T-helper 17 cell (primary cell): ENCODE measurements at regions not wholly inside any gene's neighbourhood (a gene's known extent, or its start where the extent isn't known, plus 50 kb on each side); places are given as distances from the start of the nearest gene placed in this dataset.

Experiments
- ATAC-seq: fragments of 150-1000 bp; cut with Tn5 transposase; 2 replicates; pipeline ENCODE4 v1.10.0; 2021; ENCODE audit warnings: mild to moderate bottlenecking, moderate library complexity
- DNase-seq, 3 donors: peaks; one replicate each; pipeline versions ENCODE4 v3.0.0 to v3.0.0-alpha.2; 2020 to 2021
- H3K9me3 ChIP-seq: one replicate; pipeline ENCODE4 v1.7.0; 2013; ENCODE audit warnings: low read length, mild to moderate bottlenecking; ENCODE audit not compliant: control insufficient read depth, poor library complexity, severe bottlenecking
- H3K27ac Mint-ChIP-seq: one replicate; pipeline ENCODE4 v1.8.0; 2022; ENCODE audit warnings: mild to moderate bottlenecking, moderate library complexity, mixed read lengths
- H3K27me3 Mint-ChIP-seq: one replicate; pipeline ENCODE4 v1.8.0; 2022; ENCODE audit warnings: mixed read lengths
- H3K36me3 Mint-ChIP-seq: one replicate; pipeline ENCODE4 v1.8.0; 2022; ENCODE audit warnings: low read depth, mixed read lengths
- H3K4me1 Mint-ChIP-seq: one replicate; pipeline ENCODE4 v1.8.0; 2022; ENCODE audit warnings: mild to moderate bottlenecking, mixed read lengths
- H3K4me3 Mint-ChIP-seq: one replicate; pipeline ENCODE4 v1.8.0; 2022; ENCODE audit warnings: mild to moderate bottlenecking, moderate library complexity, mixed read lengths

- H3K4me3 Mint-ChIP-seq, result no peak overlapping the region
- no peak overlapping the region for H3K27ac Mint-ChIP-seq
- no peaks in the 10 kb centered on the region for H3K4me1 Mint-ChIP-seq
- no peak for ATAC-seq
- peaks cover 4% of the 10 kb centered on the region for H3K27me3 Mint-ChIP-seq
- no peaks in the 10 kb centered on the region for H3K9me3 ChIP-seq
- no peak for DNase-seq
- no peaks in the 10 kb centered on the region for H3K36me3 Mint-ChIP-seq
Measured at GRCh38 chr12:82008251-82008650, 249.1 kb upstream of the PPFIA2 start.

- H3K36me3 Mint-ChIP-seq, result no peaks in the 10 kb centered on the region
- no peak overlapping the region for H3K4me3 Mint-ChIP-seq
- H3K9me3 ChIP-seq, result no peaks in the 10 kb centered on the region
- DNase-seq (no peak), ATAC-seq (no peak)
- no peaks in the 10 kb centered on the region for H3K4me1 Mint-ChIP-seq
- no peak overlapping the region for H3K27ac Mint-ChIP-seq
- H3K27me3 Mint-ChIP-seq, result no peaks in the 10 kb centered on the region
Measured at GRCh38 chr12:81998761-81999378, 239.7 kb upstream of the PPFIA2 start.

DNA sequence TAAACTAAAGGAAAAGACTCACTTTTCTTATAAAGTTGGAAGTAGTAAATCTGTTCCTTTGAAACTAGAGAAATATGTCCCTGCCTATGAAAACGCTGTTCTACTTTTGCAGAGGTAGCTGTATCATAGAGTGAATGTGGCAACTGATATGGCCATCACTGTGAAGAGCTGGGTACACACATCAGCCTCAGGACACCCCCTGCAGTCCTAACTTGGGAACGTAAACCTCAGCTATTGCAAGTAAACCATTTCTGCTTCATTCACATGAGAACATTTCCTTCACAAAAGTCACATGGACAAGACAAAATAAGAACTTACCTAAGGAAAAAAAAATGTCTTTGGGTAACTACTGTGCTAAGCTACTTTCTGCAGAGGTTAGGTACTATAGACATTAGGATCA is 233.3 kb upstream of the PPFIA2 start:
- no peak overlapping the region for H3K4me3 Mint-ChIP-seq
- no peaks in the 10 kb centered on the region for H3K4me1 Mint-ChIP-seq
- ATAC-seq (peak; percentile 62), DNase-seq (no peak)
- no peaks in the 10 kb centered on the region for H3K27me3 Mint-ChIP-seq
- no peaks in the 10 kb centered on the region for H3K9me3 ChIP-seq
- H3K27ac Mint-ChIP-seq, result no peak overlapping the region
- no peaks in the 10 kb centered on the region for H3K36me3 Mint-ChIP-seq

GRCh38 chr12:81991868-81992267 is 232.7 kb upstream of the PPFIA2 start:
- no peak for DNase-seq
- H3K9me3 ChIP-seq, result no peaks in the 10 kb centered on the region
- no peaks in the 10 kb centered on the region for H3K27me3 Mint-ChIP-seq
- no peaks in the 10 kb centered on the region for H3K36me3 Mint-ChIP-seq
- H3K4me1 Mint-ChIP-seq, result no peaks in the 10 kb centered on the region
- no peak overlapping the region for H3K4me3 Mint-ChIP-seq
- H3K27ac Mint-ChIP-seq, result no peak overlapping the region
- ATAC-seq, result no peak

DNA sequence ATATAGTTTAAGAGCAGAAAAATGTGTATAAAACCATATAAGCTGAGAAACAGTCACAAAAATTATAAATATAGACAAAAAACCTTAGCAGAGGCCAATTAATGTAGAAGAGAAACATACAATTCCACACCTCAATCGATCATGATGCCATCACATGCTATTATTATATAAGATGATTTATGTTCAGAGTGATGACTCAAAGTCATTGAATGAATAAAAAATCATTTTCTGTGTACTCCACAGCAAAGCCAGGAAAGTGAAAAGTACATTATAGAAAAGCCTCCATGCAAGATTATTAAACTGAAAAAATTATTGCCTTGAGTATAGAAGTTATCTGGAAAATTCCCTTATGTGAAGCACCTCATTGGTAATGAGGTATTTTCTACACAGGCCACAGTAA is 229.2 kb upstream of the PPFIA2 start:
- ATAC-seq (no peak), DNase-seq (no peak)
- Mint-ChIP-seq H3K27me3 (no peaks in the 10 kb centered on the region), H3K4me3 (no peak overlapping the region), H3K27ac (no peak overlapping the region), H3K4me1 (no peaks in the 10 kb centered on the region), H3K36me3 (no peaks in the 10 kb centered on the region)
- H3K9me3 ChIP-seq, result no peaks in the 10 kb centered on the region

GRCh38 chr12:81987371-81987770 is 228.2 kb upstream of the PPFIA2 start:
- no peaks in the 10 kb centered on the region for H3K36me3 Mint-ChIP-seq
- no peak overlapping the region for H3K27ac Mint-ChIP-seq
- H3K4me3 Mint-ChIP-seq, result no peak overlapping the region
- DNase-seq, result no peak
- H3K27me3 Mint-ChIP-seq, result no peaks in the 10 kb centered on the region
- H3K4me1 Mint-ChIP-seq, result no peaks in the 10 kb centered on the region
- no peak for ATAC-seq
- no peaks in the 10 kb centered on the region for H3K9me3 ChIP-seq

- ATAC-seq (no peak), DNase-seq (no peak)
- Mint-ChIP-seq H3K27ac (no peak overlapping the region), H3K4me3 (no peak overlapping the region), H3K36me3 (no peaks in the 10 kb centered on the region), H3K4me1 (no peaks in the 10 kb centered on the region), H3K27me3 (no peaks in the 10 kb centered on the region)
- no peaks in the 10 kb centered on the region for H3K9me3 ChIP-seq
Measured at GRCh38 chr12:81976661-81977060, 217.5 kb upstream of the PPFIA2 start.

DNA sequence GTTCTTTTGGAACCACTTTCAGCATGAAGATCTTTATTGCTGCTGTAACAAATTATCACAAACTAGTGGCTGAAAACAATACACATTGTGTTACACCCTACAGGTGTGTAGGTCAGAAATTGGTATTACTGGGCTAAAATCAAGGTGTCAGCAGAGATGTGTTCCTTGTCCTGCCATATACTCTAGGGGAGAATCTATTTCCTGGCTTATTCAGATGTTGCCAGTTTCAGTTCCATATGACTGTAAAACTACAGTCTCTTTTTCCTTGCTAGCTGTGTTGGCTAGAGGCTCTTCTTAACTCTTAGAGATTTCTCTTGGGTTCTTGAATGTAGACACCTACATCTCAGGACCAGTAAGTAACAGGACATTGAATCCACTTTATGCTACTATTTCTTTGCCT is 215.6 kb upstream of the PPFIA2 start:
- Mint-ChIP-seq H3K4me1 (no peaks in the 10 kb centered on the region), H3K27ac (no peak overlapping the region), H3K36me3 (no peaks in the 10 kb centered on the region), H3K4me3 (no peak overlapping the region), H3K27me3 (no peaks in the 10 kb centered on the region)
- no peak for ATAC-seq
- DNase-seq, result no peak
- no peaks in the 10 kb centered on the region for H3K9me3 ChIP-seq

GRCh38 chr12:81968421-81968820 is 209.3 kb upstream of the PPFIA2 start:
- no peak overlapping the region for H3K4me3 Mint-ChIP-seq
- H3K9me3 ChIP-seq, result no peaks in the 10 kb centered on the region
- no peaks in the 10 kb centered on the region for H3K27me3 Mint-ChIP-seq
- H3K4me1 Mint-ChIP-seq, result no peaks in the 10 kb centered on the region
- ATAC-seq, result no peak
- H3K27ac Mint-ChIP-seq, result no peak overlapping the region
- H3K36me3 Mint-ChIP-seq, result no peaks in the 10 kb centered on the region
- DNase-seq, result no peak

GRCh38 chr12:81963636-81964035 is 204.5 kb upstream of the PPFIA2 start:
- DNase-seq (no peak), ATAC-seq (no peak)
- no peaks in the 10 kb centered on the region for H3K4me1 Mint-ChIP-seq
- H3K36me3 Mint-ChIP-seq, result no peaks in the 10 kb centered on the region
- H3K9me3 ChIP-seq, result no peaks in the 10 kb centered on the region
- H3K4me3 Mint-ChIP-seq, result no peak overlapping the region
- no peak overlapping the region for H3K27ac Mint-ChIP-seq
- no peaks in the 10 kb centered on the region for H3K27me3 Mint-ChIP-seq

DNA sequence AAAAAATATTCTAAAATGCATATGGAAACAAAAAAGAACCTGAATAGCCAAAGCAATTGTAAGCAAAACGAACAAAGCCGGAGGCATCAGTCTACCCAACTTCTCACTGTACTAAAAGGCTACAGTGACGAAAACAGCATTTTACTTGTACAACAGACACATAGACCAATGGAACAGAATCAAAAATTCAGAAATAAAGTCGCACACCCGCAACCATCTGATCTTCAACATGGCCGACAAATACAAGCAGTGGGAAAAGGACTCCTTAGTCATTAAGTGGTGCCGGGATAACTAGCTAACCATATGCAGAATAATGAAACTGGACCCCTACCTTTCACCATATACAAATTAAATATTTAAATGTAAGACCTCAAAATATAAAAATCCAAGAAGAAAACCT is 203.9 kb upstream of the PPFIA2 start:
- no peaks in the 10 kb centered on the region for H3K9me3 ChIP-seq
- Mint-ChIP-seq H3K4me1 (no peaks in the 10 kb centered on the region), H3K27ac (no peak overlapping the region), H3K27me3 (no peaks in the 10 kb centered on the region), H3K4me3 (no peak overlapping the region), H3K36me3 (no peaks in the 10 kb centered on the region)
- ATAC-seq (no peak), DNase-seq (no peak)

- ATAC-seq (no peak), DNase-seq (no peak)
- Mint-ChIP-seq H3K36me3 (no peaks in the 10 kb centered on the region), H3K4me3 (no peak overlapping the region), H3K27me3 (no peaks in the 10 kb centered on the region), H3K4me1 (no peaks in the 10 kb centered on the region), H3K27ac (no peak overlapping the region)
- H3K9me3 ChIP-seq, result no peaks in the 10 kb centered on the region
Measured at GRCh38 chr12:81962126-81962856, 203.1 kb upstream of the PPFIA2 start.

DNA sequence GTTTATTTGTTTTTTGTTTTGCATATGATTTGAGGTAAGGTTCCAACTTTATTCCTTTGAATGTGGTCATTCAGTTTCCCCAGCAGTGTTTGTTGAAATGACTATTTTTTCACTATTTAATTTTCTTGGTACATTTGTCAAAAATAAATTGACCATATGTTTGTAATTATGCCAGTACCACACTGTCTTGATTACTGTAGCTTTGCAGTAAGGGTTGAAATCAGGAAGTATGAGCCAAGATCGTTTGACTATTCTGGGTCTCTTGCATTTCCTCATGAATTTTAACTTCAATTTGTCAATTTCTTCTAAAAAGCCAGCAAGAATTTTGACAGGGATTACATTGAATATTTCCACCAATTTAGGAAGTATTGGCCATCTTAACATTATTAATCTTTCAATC is 199.3 kb upstream of the PPFIA2 start:
- Mint-ChIP-seq H3K4me3 (no peak overlapping the region), H3K27ac (no peak overlapping the region), H3K27me3 (no peaks in the 10 kb centered on the region), H3K4me1 (peaks cover 2% of the 10 kb centered on the region), H3K36me3 (no peaks in the 10 kb centered on the region)
- H3K9me3 ChIP-seq, result no peaks in the 10 kb centered on the region
- DNase-seq (no peak), ATAC-seq (no peak)

DNA sequence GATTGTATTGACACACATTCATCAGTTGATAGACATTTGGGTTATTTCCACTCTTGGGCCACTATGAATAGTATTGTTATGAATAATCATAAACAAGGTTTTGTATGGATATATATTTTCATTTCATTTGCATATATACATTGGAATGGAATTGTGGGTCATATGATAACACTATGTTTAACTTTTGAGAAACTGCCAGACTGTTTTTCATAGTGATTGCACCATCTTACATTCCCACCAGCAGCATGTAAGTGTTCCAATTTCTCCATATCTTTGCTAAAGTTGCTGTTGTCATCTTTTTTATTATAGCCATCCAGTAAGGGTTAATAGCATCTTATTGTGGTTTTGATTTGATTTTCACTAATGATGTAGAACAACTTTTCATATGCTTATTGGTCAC is 198.5 kb upstream of the PPFIA2 start:
- DNase-seq (no peak), ATAC-seq (no peak)
- Mint-ChIP-seq H3K4me3 (no peak overlapping the region), H3K4me1 (peaks cover 2% of the 10 kb centered on the region), H3K27me3 (no peaks in the 10 kb centered on the region), H3K36me3 (no peaks in the 10 kb centered on the region), H3K27ac (no peak overlapping the region)
- H3K9me3 ChIP-seq, result no peaks in the 10 kb centered on the region
